ENCODE measurements at regions not wholly inside any gene's neighbourhood (a gene's known extent, or its start where the extent isn't known, plus 50 kb on each side); places are given as distances from the start of the nearest gene placed in this dataset.
"Not testable (repeated sequence)": the region's sequence is repeated elsewhere in the genome, so short reads cannot be mapped to it uniquely, and the experiment has no call there.

DNA sequence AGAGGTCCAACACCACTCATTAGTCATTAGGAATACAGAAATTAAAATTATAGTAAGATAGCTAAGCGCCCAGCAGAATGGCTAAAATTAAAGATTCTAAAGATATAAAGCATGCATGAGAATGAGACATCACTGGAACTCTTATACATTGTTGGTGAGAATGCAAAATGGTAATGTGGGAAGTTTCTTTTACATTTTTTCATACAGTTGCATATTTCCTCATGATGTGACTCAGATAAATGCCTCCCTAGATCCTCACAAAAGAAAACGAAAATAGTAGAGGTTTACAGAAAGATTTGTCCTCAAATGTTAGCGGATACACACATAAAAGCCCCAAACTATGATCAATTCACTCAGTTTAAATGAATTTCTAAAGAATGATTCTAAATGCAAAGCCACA is 633.7 kb upstream of the GJE1 start:
- no peak for DNase-seq (ENCODE audit: low read depth)

DNA sequence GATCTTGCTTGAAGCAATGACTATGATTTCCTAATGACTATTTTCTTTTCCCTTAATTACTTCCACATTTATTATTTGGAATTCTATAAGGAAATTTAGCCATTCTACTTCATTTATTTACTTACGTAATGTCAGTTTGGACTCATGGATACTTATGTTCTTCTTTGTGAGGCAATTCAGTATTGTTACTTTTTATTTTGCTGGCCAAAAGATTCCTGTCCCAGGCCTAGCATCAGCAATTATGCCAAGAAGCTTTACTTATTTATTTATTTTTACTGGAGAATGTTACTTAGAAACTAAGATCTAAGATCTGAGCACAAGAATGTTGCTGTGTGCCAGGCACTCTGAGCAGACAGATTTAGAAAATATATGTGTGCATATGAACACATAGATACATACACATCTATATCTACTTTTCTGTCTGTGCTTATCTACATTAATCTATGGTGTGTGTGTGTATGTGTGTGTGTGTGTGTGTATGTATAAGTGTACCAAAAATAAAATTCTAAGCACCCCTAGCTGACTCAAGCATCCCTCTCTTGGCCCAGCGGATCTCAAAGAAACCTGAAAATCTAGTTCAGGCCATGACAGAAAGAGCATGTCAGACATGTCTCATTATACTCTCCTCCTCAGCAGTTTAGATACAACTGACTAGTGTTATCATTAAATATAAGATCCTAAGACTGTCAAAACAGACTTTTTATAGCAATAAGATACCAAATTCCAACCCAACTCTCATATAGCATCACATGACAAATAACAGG is 640.0 kb upstream of the GJE1 start:
- DNase-seq (ENCODE audit: low read depth) = no peak

DNA sequence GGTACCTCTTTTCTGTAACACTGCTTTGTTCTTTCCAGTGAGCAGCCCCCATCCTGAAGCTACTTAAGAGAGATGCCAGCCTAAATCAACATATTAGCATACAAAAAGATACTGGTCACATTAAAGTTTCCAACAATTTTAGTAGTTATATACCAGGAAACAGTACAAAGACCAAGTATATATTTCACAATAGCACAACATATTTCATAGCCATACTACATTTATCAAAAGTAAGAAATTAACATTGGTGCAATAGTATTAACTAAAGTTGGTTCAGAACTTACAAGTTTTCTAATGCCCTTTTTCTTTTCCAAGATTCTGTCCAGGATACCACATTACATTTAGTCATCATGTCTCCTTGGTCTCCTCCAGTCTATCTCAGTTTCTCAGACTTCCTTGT is 641.0 kb upstream of the GJE1 start:
- DNase-seq (ENCODE audit: low read depth) = no peak

DNA sequence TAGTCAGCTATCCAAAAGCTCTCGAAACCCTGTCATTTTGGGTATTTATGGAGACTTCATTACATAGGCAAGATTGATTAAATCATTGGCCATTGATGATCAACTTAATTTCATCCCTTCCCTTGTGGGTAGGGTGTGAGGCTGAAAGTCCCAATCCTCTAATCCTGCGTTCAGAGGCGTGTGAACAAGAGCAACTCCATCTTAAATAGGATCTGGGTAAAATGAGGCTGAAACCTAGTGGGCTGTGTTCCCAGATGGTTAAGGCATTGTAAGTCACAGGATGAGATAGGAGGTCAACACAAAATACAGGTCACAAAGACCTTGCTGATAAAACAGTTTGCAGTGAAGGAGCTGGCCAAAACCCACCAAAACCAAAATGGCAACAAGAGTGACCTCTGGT is 641.7 kb upstream of the GJE1 start:
- DNase-seq (ENCODE audit: low read depth) = no peak

DNA sequence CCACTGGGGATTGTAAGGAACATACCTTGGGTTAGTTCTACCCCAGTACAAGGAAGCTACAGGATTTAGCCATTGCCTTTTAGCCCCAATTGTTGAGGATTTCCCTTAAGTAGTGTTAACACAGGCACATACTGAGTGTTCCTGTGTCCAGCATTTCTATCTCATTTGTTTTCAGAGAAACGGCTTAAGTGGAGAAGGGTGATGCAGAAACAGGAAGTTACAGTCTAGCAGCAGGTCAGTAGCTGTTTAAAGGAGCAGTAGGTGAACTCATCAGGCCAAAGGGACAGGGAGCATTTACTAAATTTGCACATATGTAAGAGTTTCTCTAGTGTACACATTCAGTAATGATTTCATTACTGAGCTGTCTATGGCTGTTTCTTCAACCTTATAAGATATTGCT is 644.2 kb upstream of the GJE1 start:
- peak; percentile 23 for DNase-seq (ENCODE audit: low read depth)

DNA sequence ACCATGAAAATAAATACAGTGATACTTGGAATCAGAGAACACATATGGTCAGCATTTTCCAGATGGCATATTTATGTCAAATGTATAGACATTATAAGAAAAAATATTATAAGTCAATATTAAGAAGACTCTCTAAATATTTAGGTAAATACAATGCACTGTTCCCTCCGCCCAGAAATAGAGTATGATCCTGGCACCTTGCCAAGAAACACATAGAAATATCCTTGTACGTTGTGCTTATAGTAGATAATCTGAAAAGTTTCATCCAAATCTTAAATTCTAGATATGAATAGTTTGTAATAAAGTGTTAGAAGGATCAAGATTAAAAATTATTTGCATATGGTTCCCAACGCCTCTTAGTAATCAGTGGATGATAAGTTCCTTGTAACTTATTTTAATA is 645.8 kb upstream of the GJE1 start:
- DNase-seq (ENCODE audit: low read depth) = no peak

GRCh38 chr6:141484711-141485110 is 648.0 kb upstream of the GJE1 start:
- no peak for DNase-seq (ENCODE audit: low read depth)

- DNase-seq (ENCODE audit: low read depth) = peak; percentile 93
Measured at GRCh38 chr6:141483598-141484061, 649.1 kb upstream of the GJE1 start.

GRCh38 chr6:141482796-141483597 is 649.7 kb upstream of the GJE1 start:
- DNase-seq (ENCODE audit: low read depth) = no peak

- DNase-seq (ENCODE audit: low read depth) = peak; percentile 12
Measured at GRCh38 chr6:141475259-141475658, 657.5 kb upstream of the GJE1 start.

GRCh38 chr6:141472162-141472928 is 660.4 kb upstream of the GJE1 start:
- DNase-seq (ENCODE audit: low read depth) = no peak

DNA sequence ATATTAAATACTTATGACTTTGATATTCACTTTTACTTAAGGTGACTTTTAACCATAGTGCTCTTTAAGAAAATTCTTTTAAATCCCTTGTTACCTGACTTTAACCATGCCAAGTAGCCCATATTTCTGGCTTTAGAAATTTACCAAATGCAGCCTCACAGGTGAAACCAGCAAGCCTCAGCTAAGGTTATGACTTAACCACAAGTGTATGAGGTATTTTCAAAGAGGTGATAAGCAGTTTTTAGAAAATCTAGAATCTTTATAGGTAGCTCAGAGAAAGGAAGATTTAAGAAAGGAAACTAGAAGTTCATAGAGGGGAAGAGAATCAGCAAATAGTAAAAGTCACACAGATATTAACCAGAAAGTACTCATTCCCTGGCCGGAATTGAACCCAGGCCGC is 661.9 kb upstream of the GJE1 start:
- DNase-seq (ENCODE audit: low read depth) = no peak

DNA sequence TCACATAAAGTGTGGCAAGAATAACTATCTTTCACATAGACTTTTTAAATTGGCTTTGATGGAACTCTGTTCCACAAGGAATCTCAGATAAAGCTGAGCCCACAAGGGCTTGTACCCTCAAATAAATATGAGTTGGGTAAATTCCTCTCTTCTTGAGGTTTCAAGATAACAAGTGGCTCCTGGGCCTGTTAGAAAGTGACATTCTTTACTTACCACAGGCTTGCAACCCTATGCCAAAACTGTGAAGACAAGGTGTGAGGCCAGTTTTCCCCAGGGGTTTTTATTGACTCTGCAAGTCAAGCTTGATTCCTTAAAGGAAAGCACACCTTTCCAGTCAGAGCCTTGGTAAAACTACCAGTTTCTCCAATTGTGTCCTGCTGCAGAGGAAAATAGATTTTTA is 664.8 kb upstream of the GJE1 start:
- DNase-seq (ENCODE audit: low read depth) = peak; percentile 81

DNA sequence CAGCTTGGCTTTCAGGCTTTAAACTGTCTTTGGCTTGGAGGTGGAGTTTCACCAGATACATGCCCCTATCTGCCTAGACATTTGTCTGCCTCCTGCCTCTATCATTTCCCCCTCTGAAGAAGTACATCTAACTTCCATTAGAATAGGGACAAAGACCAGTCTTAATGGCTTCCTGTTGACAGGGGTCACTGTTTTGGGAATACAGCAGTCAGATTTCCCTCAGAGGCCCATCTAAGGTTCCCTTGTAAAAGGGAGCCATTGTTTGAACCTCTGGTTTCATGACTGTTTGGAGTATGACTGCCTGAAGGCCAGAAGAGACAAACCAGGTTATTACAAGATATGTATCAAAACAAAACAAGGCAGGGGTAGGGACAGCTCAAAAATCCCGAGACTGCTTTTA is 665.7 kb upstream of the GJE1 start:
- DNase-seq (ENCODE audit: low read depth) = no peak

- no peak for DNase-seq (ENCODE audit: low read depth)
Measured at GRCh38 chr6:141464896-141465295, 667.8 kb upstream of the GJE1 start.

GRCh38 chr6:141464490-141464889 is 668.2 kb upstream of the GJE1 start:
- peak; percentile 69 for DNase-seq (ENCODE audit: low read depth)

DNA sequence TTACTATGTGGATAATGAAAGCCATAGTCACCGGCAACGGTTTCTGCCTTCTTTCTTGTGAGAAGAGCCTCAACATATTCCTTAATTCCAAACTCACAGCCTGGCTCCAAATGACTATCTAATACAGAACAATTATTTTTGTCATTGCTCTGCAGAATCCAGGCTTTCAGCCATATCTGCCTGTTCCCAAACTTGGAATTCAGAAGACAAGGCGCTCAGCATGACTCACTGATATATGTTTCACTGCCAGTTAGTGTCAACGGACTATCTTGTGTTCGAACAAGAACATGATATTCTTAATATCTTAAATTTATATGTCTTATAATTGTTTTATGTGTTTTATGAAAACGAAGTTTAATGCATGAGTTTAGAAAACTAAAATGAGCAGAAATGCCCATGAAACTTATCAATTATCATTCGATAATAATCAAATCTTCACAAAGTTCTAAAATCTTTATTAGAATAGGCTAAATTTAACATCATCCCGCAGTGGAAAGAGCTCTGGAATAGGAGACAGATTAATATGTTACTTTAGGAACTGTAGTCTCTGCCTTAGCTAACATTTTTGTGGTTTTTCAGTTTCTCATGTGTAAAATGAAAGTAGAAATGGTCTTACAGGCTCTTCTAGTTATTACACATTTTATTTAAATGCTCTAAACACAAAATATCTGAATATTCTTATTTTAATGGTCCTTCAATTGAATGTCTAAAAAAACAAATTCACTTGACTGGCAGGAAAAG is 669.3 kb upstream of the GJE1 start:
- peak; percentile 61 for DNase-seq (ENCODE audit: low read depth)

- no peak for DNase-seq (ENCODE audit: low read depth)
Measured at GRCh38 chr6:141460743-141461484, 671.8 kb upstream of the GJE1 start.

DNA sequence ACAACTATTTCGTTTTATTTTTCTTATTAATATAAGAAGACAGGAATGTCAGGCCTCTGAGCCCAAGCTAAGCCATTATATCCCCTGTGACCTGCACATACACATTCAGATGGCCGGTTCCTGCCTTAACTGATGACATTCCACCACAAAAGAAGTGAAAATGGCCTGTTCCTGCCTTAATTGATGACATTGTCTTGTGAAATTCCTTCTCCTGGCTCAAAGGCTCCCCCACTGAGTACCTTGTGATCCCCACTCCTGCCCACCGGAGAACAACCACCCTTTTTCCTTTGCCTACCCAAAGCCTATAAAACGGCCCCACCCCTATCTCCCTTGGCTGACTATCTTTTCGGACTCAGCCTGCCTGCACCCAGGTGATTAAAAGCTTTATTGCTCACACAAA is 672.5 kb upstream of the GJE1 start:
- not testable (repeated sequence) for DNase-seq (ENCODE audit: low read depth)

DNA sequence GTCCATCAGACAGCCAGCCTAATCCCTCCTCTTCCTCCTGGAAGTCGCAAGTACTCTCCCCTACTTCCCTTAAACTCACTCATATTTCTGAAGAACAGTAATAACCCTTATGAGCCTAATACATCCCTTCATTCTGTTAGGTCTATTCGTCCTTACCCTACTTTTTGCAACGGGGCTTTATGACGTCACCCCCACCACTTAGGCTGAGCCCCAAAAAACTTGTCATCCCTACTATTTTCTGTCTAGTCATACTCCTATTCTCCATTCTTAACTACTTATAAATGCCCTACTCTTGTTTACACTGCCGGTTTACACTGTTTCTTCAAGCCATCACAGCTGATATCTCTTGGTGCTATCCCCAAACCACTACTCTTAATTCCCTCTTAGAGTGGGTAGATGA is 674.7 kb upstream of the GJE1 start:
- not testable (repeated sequence) for DNase-seq (ENCODE audit: low read depth)

GRCh38 chr6:141452354-141452686 is 680.4 kb upstream of the GJE1 start:
- DNase-seq (ENCODE audit: low read depth) = no peak
